HCT116 (cell line): ENCODE measurements at regions not wholly inside any gene's neighbourhood (a gene's known extent, or its start where the extent isn't known, plus 50 kb on each side); places are given as distances from the start of the nearest gene placed in this dataset.

Experiments used
- ATAC-seq: fragments of 200-7000 bp; cut with Tn5 transposase; 2 replicates; pipeline ENCODE4 v1.9.1; 2020; ENCODE audit warnings: mild to moderate bottlenecking, moderate library complexity
- BruUV-seq: library from RNA; stranded (reverse); fragments of 400-500 nt; replicated peaks from 2 replicates; lab custom pipeline; 2021; lab: Mats Ljungman, UMichigan
- CTCF ChIA-PET: fragments of 300-600 bp; sonication (Branson Sonifier 250); formaldehyde crosslinking; loops from one replicate; lab custom pipeline; 2021; ENCODE audit warnings: antibody characterized with exemption; lab: Charles Lee
- POLR2A ChIA-PET: fragments of 300-600, 350-600 bp; sonication (Branson Sonifier 250); formaldehyde crosslinking; loops from one replicate; lab custom pipeline; 2021; ENCODE audit warnings: antibody characterized with exemption; lab: Charles Lee
- RAD21 ChIA-PET, 2 experiments: fragments of 300-600 bp; sonication (Branson Sonifier 250); formaldehyde crosslinking; loops; one replicate each; lab custom pipeline; 2023; ENCODE audit warnings: low total read pairs in 2 of 2; ENCODE audit not compliant: uncharacterized antibody in 2 of 2, unreplicated experiment in 2 of 2, low non-redundant PET in 1 of 2; lab: Charles Lee
- DNase-seq: peaks from one replicate; pipeline ENCODE4 v3.0.0-alpha.2; 2010; ENCODE audit warnings: low read depth, low spot score
- H2AFZ ChIP-seq: fragments of 200-600 bp; shearing (Covaris generic), sonication (generic); 2 replicates; pipeline ENCODE4 v1.6.1; 2017; ENCODE audit warnings: low read depth, mixed run types, mixed read lengths, antibody characterized with exemption, low read length; ENCODE audit not compliant: poor library complexity, severe bottlenecking
- H3K27ac ChIP-seq: 2 replicates; pipeline ENCODE4 v1.5.1; 2012; ENCODE audit warnings: low read depth, low read length
- H3K27me3 ChIP-seq: fragments of 200-600 bp; sonication (generic); 2 replicates; pipeline ENCODE4 v1.6.1; 2016; ENCODE audit warnings: mixed run types, low read length, mixed read lengths; ENCODE audit not compliant: insufficient read depth
- H3K36me3 ChIP-seq, 2 experiments: fragments of 200-500 bp in 1 of 2; fragments of 200-600 bp in 1 of 2; sonication (Bioruptor generic) in 1 of 2; sonication (generic) in 1 of 2; 2 replicates each; pipeline versions ENCODE4 v1.5.1 to v1.6.1; 2014 to 2016; ENCODE audit warnings: low read length in 2 of 2, inconsistent platforms in 1 of 2, mixed read lengths in 1 of 2, mixed run types in 1 of 2; ENCODE audit not compliant: insufficient read depth in 2 of 2, control insufficient read depth in 1 of 2
- H3K4me1 ChIP-seq, 2 experiments: fragments of 200-600 bp in 1 of 2; sonication (generic) in 1 of 2; 2 replicates each; pipeline versions ENCODE4 v1.5.1 to v1.6.1; 2012 to 2017; ENCODE audit warnings: low read length in 2 of 2, inconsistent platforms in 1 of 2, mild to moderate bottlenecking in 1 of 2, mixed read lengths in 1 of 2, mixed run types in 1 of 2, moderate library complexity in 1 of 2; ENCODE audit not compliant: insufficient read depth in 2 of 2, control insufficient read depth in 1 of 2
- H3K4me2 ChIP-seq: fragments of 200-600 bp; sonication (generic); 2 replicates; pipeline ENCODE4 v1.6.1; 2017; ENCODE audit warnings: mixed run types, low read length, mixed read lengths
- H3K4me3 ChIP-seq, 2 experiments: fragments of 200-600 bp in 1 of 2; sonication (generic) in 1 of 2; replicated peaks in 1 of 2; 2 replicates each; pipeline ENCODE4 v1.5.1; 2011 to 2016; ENCODE audit warnings: low read length in 2 of 2, control low read depth in 1 of 2, low read depth in 1 of 2, mild to moderate bottlenecking in 1 of 2, mixed read lengths in 1 of 2, mixed run types in 1 of 2
- H3K79me2 ChIP-seq: fragments of 200-600 bp; sonication (generic); 2 replicates; pipeline ENCODE4 v1.6.1; 2017; ENCODE audit warnings: mild to moderate bottlenecking, mixed run types, low read length, moderate library complexity, mixed read lengths; ENCODE audit not compliant: insufficient read depth
- H3K9ac ChIP-seq: fragments of 200-600 bp; sonication (generic); 2 replicates; pipeline ENCODE4 v1.6.1; 2016; ENCODE audit warnings: low read length, mixed read lengths
- H3K9me2 ChIP-seq: fragments of 200-600 bp; sonication (generic), shearing (Covaris generic); 2 replicates; pipeline ENCODE4 v1.6.1; 2017; ENCODE audit warnings: mixed run types, mild to moderate bottlenecking, moderate library complexity; ENCODE audit not compliant: insufficient read depth
- H3K9me3 ChIP-seq, 2 experiments: fragments of 200-500 bp in 1 of 2; fragments of 200-600 bp in 1 of 2; sonication (Bioruptor generic) in 1 of 2; sonication (generic) in 1 of 2; 2 replicates each; pipeline ENCODE4 v1.6.1; 2014 to 2017; ENCODE audit warnings: low read length in 2 of 2, mixed read lengths in 2 of 2, inconsistent platforms in 1 of 2, low read depth in 1 of 2, mild to moderate bottlenecking in 1 of 2, mixed run types in 1 of 2, moderate library complexity in 1 of 2; ENCODE audit not compliant: control insufficient read depth in 1 of 2, insufficient read depth in 1 of 2
- H4K20me1 ChIP-seq: fragments of 200-600 bp; sonication (generic), shearing (Covaris generic); 2 replicates; pipeline ENCODE4 v1.6.1; 2017; ENCODE audit warnings: mixed run types, mild to moderate bottlenecking, moderate library complexity; ENCODE audit not compliant: insufficient read depth
- CTCF ChIP-seq, 3 experiments: fragments of 200-600 bp in 1 of 3; sonication (generic) in 1 of 3; IDR thresholded peaks in 2 of 3; conservative IDR thresholded peaks in 1 of 3; 2 replicates each; pipeline ENCODE4 v1.5.1; 2012 to 2017; ENCODE audit warnings: low read depth in 2 of 3, low read length in 2 of 3, antibody characterized with exemption in 1 of 3, borderline replicate concordance in 1 of 3, control low read depth in 1 of 3, mild to moderate bottlenecking in 1 of 3, mixed read lengths in 1 of 3, mixed run types in 1 of 3, moderate library complexity in 1 of 3; ENCODE audit not compliant: insufficient read depth in 1 of 3
- EGR1 ChIP-seq: IDR thresholded peaks from 2 replicates; pipeline ENCODE4 v1.6.1; 2012; ENCODE audit warnings: low read depth
- EZH2 ChIP-seq: fragments of 200-600 bp; sonication (generic); IDR thresholded peaks from 2 replicates; pipeline ENCODE4 v1.6.1; 2017; ENCODE audit warnings: antibody characterized with exemption, mixed run types
- EZH2phosphoT487 ChIP-seq: fragments of 200-600 bp; IDR thresholded peaks from 2 replicates; pipeline ENCODE4 v1.6.1; 2018; ENCODE audit warnings: antibody characterized with exemption, borderline replicate concordance
- FOSL1 ChIP-seq: IDR thresholded peaks from 2 replicates; pipeline ENCODE4 v1.6.1; 2012; ENCODE audit warnings: low read depth
- JUND ChIP-seq: IDR thresholded peaks from 2 replicates; pipeline ENCODE4 v1.6.1; 2012
- POLR2AphosphoS5 ChIP-seq: IDR thresholded peaks from 2 replicates; pipeline ENCODE4 v1.6.1; 2011; ENCODE audit warnings: mild to moderate bottlenecking, low read depth, low read length, moderate library complexity
- REST ChIP-seq: IDR thresholded peaks from 2 replicates; pipeline ENCODE4 v1.6.1; 2012; ENCODE audit warnings: low read depth
- SP1 ChIP-seq: IDR thresholded peaks from 2 replicates; pipeline ENCODE4 v1.6.1; 2012; ENCODE audit warnings: low read depth
- SRF ChIP-seq: IDR thresholded peaks from 2 replicates; pipeline ENCODE4 v1.6.1; 2012; ENCODE audit warnings: low read depth
- TCF7L2 ChIP-seq: IDR thresholded peaks from 2 replicates; pipeline ENCODE4 v1.7.0; 2011; ENCODE audit warnings: borderline replicate concordance, inconsistent platforms; ENCODE audit not compliant: insufficient read depth, insufficient read length; ENCODE audit errors: extremely low read depth
- YY1 ChIP-seq: IDR thresholded peaks from 2 replicates; pipeline ENCODE4 v1.6.1; 2011; ENCODE audit warnings: low read length, low read depth, moderate library complexity, mild to moderate bottlenecking; ENCODE audit not compliant: insufficient replicate concordance; ENCODE audit errors: extremely low read depth
- intact Hi-C: fragments of 100-400 bp; cut with micrococcal nuclease; formaldehyde crosslinking; loops from 2 replicates; pipeline ENCODE4 v1.10.0; 2022

GRCh38 chr1:238063454-238063853, 172.7 kb upstream of the ZP4 start:
- Histone ChIP-seq H3K4me1 (no peaks in the 10 kb centered on the region), H2AFZ (no peak overlapping the region), H3K4me2 (no peak overlapping the region), H3K79me2 (no peaks in the 10 kb centered on the region), H3K9me3 (peaks cover 3 to 20% of the 10 kb centered on the region in 2 experiments; a peak in 2 of 4 replicates), H3K4me3 (no peak overlapping the region), H3K9me2 (no peaks in the 10 kb centered on the region), H4K20me1 (no peaks in the 10 kb centered on the region), H3K36me3 (no peaks in the 10 kb centered on the region), H3K27me3 (no peaks in the 10 kb centered on the region), H3K9ac (no peak overlapping the region), H3K27ac (no peak overlapping the region)
- ATAC-seq (no peak), DNase-seq (no peak)
- CTCF ChIA-PET: no interaction called here
- RAD21 ChIA-PET: no interaction called here
- BruUV-seq: no TSS peak
- no peak for TF ChIP-seq FOSL1
- TF ChIP-seq YY1: no peak
- TF ChIP-seq TCF7L2: no peak
- TF ChIP-seq SP1: no peak
- TF ChIP-seq CTCF (IDR thresholded peaks at IDR 0.05 in 2 of 3, conservative IDR thresholded peaks at IDR 0.05 in 1 of 3; ENCODE audit: borderline replicate concordance in 1 of 3, insufficient read depth in 1 of 3, low read depth in 2 of 3, low read length in 2 of 3): no peak
- no peak for TF ChIP-seq SRF
- no peak for TF ChIP-seq REST
- no peak for TF ChIP-seq EGR1
- TF ChIP-seq EZH2phosphoT487: no peak
- TF ChIP-seq JUND: no peak
- no peak for TF ChIP-seq EZH2
- TF ChIP-seq POLR2AphosphoS5: no peak
- intact Hi-C loops: no loop called here
- POLR2A ChIA-PET: no interaction called here
